ENCODE measurements at regions not wholly inside any gene's neighbourhood (a gene's known extent, or its start where the extent isn't known, plus 50 kb on each side); places are given as distances from the start of the nearest gene placed in this dataset.

- intact Hi-C loops (cut with micrococcal nuclease): no loop called here
- ATAC-seq (no peak), DNase-seq (no peak)
- Mint-ChIP-seq H3K36me3 (ENCODE audit: low read depth) (no peaks in the 10 kb centered on the region), H3K27me3 (peaks cover 3% of the 10 kb centered on the region), H3K9me3 (no peaks in the 10 kb centered on the region), H3K4me1 (ENCODE audit: low read depth) (no peaks in the 10 kb centered on the region), H3K4me3 (no peak overlapping the region), H3K27ac (no peak overlapping the region)
- TF ChIP-seq, protein P1, sequence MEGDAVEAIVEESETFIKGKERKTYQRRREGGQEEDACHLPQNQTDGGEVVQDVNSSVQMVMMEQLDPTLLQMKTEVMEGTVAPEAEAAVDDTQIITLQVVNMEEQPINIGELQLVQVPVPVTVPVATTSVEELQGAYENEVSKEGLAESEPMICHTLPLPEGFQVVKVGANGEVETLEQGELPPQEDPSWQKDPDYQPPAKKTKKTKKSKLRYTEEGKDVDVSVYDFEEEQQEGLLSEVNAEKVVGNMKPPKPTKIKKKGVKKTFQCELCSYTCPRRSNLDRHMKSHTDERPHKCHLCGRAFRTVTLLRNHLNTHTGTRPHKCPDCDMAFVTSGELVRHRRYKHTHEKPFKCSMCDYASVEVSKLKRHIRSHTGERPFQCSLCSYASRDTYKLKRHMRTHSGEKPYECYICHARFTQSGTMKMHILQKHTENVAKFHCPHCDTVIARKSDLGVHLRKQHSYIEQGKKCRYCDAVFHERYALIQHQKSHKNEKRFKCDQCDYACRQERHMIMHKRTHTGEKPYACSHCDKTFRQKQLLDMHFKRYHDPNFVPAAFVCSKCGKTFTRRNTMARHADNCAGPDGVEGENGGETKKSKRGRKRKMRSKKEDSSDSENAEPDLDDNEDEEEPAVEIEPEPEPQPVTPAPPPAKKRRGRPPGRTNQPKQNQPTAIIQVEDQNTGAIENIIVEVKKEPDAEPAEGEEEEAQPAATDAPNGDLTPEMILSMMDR (IDR thresholded peaks at IDR 0.05): no peak
- ChIA-PET POLR2A (no interaction called here), CTCF (no interaction called here)
Measured at GRCh38 chr15:61528581-61528910, 299.4 kb upstream of the RORA start.

DNA sequence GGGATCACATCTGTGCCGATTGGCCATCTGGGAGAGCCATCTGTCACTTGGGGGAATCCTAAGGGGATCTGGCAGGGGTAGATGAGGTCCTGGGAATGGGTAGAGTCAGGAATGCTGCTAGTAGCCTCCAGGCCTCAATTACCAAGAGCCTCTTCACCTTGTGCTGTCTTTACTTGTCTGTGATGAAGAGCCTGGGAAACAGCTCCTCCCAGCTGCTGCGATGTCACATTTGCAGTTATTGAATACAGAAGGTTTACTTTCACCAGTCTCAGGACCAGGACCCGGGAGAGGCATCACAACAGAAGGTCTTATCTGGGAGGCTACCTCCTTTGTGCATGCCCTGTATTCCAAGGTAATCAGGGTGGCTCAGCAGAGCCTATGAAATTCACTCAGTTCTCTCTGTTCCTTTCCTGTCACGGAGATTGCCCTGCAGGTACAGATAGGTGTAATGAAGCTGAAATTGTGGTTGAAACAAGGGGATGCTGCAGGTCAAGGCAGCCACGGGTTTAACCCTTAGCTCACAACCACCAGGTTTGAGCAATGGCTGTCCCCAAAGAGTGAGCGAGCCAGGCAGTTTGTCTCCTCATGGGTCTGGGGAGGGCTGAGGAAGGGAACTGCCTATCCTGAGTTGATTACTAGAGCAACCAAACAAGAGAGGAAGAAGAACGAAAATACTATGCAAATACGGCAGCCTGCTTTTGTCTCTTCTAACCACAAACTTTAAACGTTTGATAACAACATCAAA lies 298.9 kb upstream of the RORA start:
- Mint-ChIP-seq H3K27me3 (peaks cover 6% of the 10 kb centered on the region), H3K36me3 (ENCODE audit: low read depth) (no peaks in the 10 kb centered on the region), H3K9me3 (no peaks in the 10 kb centered on the region), H3K27ac (no peak overlapping the region), H3K4me1 (ENCODE audit: low read depth) (no peaks in the 10 kb centered on the region), H3K4me3 (no peak overlapping the region)
- ATAC-seq: no peak
- ChIA-PET CTCF (no interaction called here), POLR2A (no interaction called here)
- DNase-seq: no peak
- TF ChIP-seq, protein P1 (IDR thresholded peaks at IDR 0.05): no peak
- intact Hi-C loops (cut with micrococcal nuclease): no loop called here

GRCh38 chr15:61524545-61524944 lies 295.4 kb upstream of the RORA start:
- Mint-ChIP-seq H3K27ac (no peak overlapping the region), H3K4me1 (ENCODE audit: low read depth) (no peaks in the 10 kb centered on the region), H3K36me3 (ENCODE audit: low read depth) (no peaks in the 10 kb centered on the region), H3K4me3 (no peak overlapping the region), H3K27me3 (peaks cover 6% of the 10 kb centered on the region), H3K9me3 (no peaks in the 10 kb centered on the region)
- POLR2A ChIA-PET: no interaction called here
- TF ChIP-seq, protein P1 (IDR thresholded peaks at IDR 0.05): no peak
- ATAC-seq: no peak
- intact Hi-C loops (cut with micrococcal nuclease): no loop called here
- no peak for DNase-seq
- CTCF ChIA-PET: no interaction called here

GRCh38 chr15:61524086-61524485 lies 295.0 kb upstream of the RORA start:
- ChIA-PET POLR2A (no interaction called here), CTCF (interaction anchor here (0.6 kb wide), 1 partner anchor 40 kb away, joined by 3 read pairs; no protein-coding TSS in a partner anchor)
- Mint-ChIP-seq H3K36me3 (ENCODE audit: low read depth) (no peaks in the 10 kb centered on the region), H3K9me3 (no peaks in the 10 kb centered on the region), H3K4me3 (no peak overlapping the region), H3K27me3 (peaks cover 8% of the 10 kb centered on the region), H3K4me1 (ENCODE audit: low read depth) (no peaks in the 10 kb centered on the region), H3K27ac (no peak overlapping the region)
- no peak for ATAC-seq
- no peak for DNase-seq
- intact Hi-C loops (cut with micrococcal nuclease): no loop called here
- TF ChIP-seq, protein P1 (IDR thresholded peaks at IDR 0.05): no peak

DNA sequence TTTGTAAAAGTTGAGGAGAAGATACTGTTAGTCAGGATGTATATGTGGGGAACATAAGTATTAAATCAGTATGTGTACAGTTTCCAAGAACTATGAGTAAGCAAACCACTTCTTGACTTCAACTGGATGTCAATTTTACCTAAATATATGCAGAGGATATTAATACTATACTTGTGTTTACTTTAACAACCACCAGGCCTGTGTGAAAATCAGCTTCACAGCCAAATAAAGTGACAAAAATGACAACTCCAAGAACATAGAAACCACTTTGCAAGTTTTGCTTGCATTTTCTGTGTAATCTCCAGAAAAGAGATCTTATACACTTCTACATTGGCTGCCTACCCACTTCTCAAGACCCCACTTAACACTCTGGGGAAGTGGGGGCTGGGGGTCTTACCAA lies 293.3 kb upstream of the RORA start:
- Mint-ChIP-seq H3K4me3 (no peak overlapping the region), H3K4me1 (ENCODE audit: low read depth) (no peaks in the 10 kb centered on the region), H3K9me3 (no peaks in the 10 kb centered on the region), H3K27ac (no peak overlapping the region), H3K36me3 (ENCODE audit: low read depth) (no peaks in the 10 kb centered on the region), H3K27me3 (peaks cover 12% of the 10 kb centered on the region)
- POLR2A ChIA-PET: no interaction called here
- TF ChIP-seq, protein P1 (IDR thresholded peaks at IDR 0.05): no peak
- intact Hi-C loops (cut with micrococcal nuclease): no loop called here
- DNase-seq (no peak), ATAC-seq (no peak)
- CTCF ChIA-PET: no interaction called here

Data from activated CD8-positive, alpha-beta T cell treated with anti-CD3 and anti-CD28 coated beads for 36 hours (primary cell).